ENCODE measurements at regions not wholly inside any gene's neighbourhood (a gene's known extent, or its start where the extent isn't known, plus 50 kb on each side); places are given as distances from the start of the nearest gene placed in this dataset.

- Histone ChIP-seq H2BK120ac (ENCODE audit: insufficient read depth, low read length, poor library complexity) (no peak overlapping the region), H4K8ac (ENCODE audit: low read depth, low read length) (no peak overlapping the region), H3K4ac (ENCODE audit: low read depth, low read length) (no peak overlapping the region), H3K36me3 (ENCODE audit: control insufficient read depth in 1 of 2, insufficient read depth in 2 of 2, low read length in 2 of 2) (no peaks in the 10 kb centered on the region), H3K4me1 (ENCODE audit: control insufficient read depth in 1 of 2, insufficient read depth in 2 of 2, low read length in 2 of 2) (peaks cover 0 to 5% of the 10 kb centered on the region in 2 experiments), H2BK5ac (ENCODE audit: low read depth, low read length, poor library complexity) (no peak overlapping the region), H3K14ac (ENCODE audit: low read length) (no peak overlapping the region), H3K9ac (ENCODE audit: low read length) (no peak overlapping the region), H4K91ac (ENCODE audit: low read depth, low read length) (no peak overlapping the region), H3K4me3 (ENCODE audit: low read depth, low read length) (no peak overlapping the region), H3K79me1 (ENCODE audit: low read length) (peaks cover 2% of the 10 kb centered on the region), H3K4me2 (ENCODE audit: low read length) (no peak overlapping the region), H3K27me3 (ENCODE audit: insufficient read depth, low read length) (no peaks in the 10 kb centered on the region), H4K12ac (ENCODE audit: low read depth, low read length) (no peak overlapping the region), H2BK12ac (ENCODE audit: low read length) (peak overlapping the region; percentile 66), H2AFZ (ENCODE audit: insufficient read depth, low read length, poor library complexity) (no peak overlapping the region), H3K9me3 (ENCODE audit: insufficient read depth, low read depth, low read length) (no peaks in the 10 kb centered on the region), H3K23ac (ENCODE audit: low read length) (no peak overlapping the region), H3K79me2 (ENCODE audit: control insufficient read depth, insufficient read depth, low read length, poor library complexity) (no peaks in the 10 kb centered on the region), H3K27ac (ENCODE audit: low read depth, low read length) (no peak overlapping the region), H2AK5ac (ENCODE audit: low read length) (no peak overlapping the region), H3K18ac (ENCODE audit: low read length) (no peak overlapping the region)
- no CpG with 5 or more reads among the region's 5 CpGs for WGBS (ENCODE audit: extremely low coverage, insufficient coverage, insufficient read length)
- DNase-seq: no peak
Measured at GRCh38 chr6:134637282-134637681, 312.6 kb downstream of the ALDH8A1 start.

- no peak overlapping the region for H4K91ac ChIP-seq (ENCODE audit: low read depth, low read length)
- no peaks in the 10 kb centered on the region for H3K27me3 ChIP-seq (ENCODE audit: insufficient read depth, low read length)
- WGBS (ENCODE audit: extremely low coverage, insufficient coverage, insufficient read length): no CpG with 5 or more reads among the region's 7 CpGs
- H3K79me2 ChIP-seq (ENCODE audit: control insufficient read depth, insufficient read depth, low read length, poor library complexity): no peaks in the 10 kb centered on the region
- H2BK120ac ChIP-seq (ENCODE audit: insufficient read depth, low read length, poor library complexity): no peak overlapping the region
- peak in 1 of 2 donors; percentile 21 for DNase-seq
- H4K12ac ChIP-seq (ENCODE audit: low read depth, low read length): no peak overlapping the region
- no peak overlapping the region for H3K14ac ChIP-seq (ENCODE audit: low read length)
- no peak overlapping the region for H3K9ac ChIP-seq (ENCODE audit: low read length)
- H3K4me3 ChIP-seq (ENCODE audit: low read depth, low read length): no peak overlapping the region
- no peak overlapping the region for H3K4me2 ChIP-seq (ENCODE audit: low read length)
- no peak overlapping the region for H2BK12ac ChIP-seq (ENCODE audit: low read length)
- no peak overlapping the region for H2AK5ac ChIP-seq (ENCODE audit: low read length)
- no peak overlapping the region for H3K18ac ChIP-seq (ENCODE audit: low read length)
- H3K4me1 ChIP-seq (ENCODE audit: control insufficient read depth in 1 of 2, insufficient read depth in 2 of 2, low read length in 2 of 2): peaks cover 0 to 3% of the 10 kb centered on the region in 2 experiments
- no peak overlapping the region for H2BK5ac ChIP-seq (ENCODE audit: low read depth, low read length, poor library complexity)
- no peak overlapping the region for H2AFZ ChIP-seq (ENCODE audit: insufficient read depth, low read length, poor library complexity)
- no peak overlapping the region for H4K8ac ChIP-seq (ENCODE audit: low read depth, low read length)
- no peak overlapping the region for H3K27ac ChIP-seq (ENCODE audit: low read depth, low read length)
- no peaks in the 10 kb centered on the region for H3K9me3 ChIP-seq (ENCODE audit: insufficient read depth, low read depth, low read length)
- no peak overlapping the region for H3K4ac ChIP-seq (ENCODE audit: low read depth, low read length)
- no peak overlapping the region for H3K23ac ChIP-seq (ENCODE audit: low read length)
- peaks cover under 1% of the 10 kb centered on the region for H3K79me1 ChIP-seq (ENCODE audit: low read length)
- H3K36me3 ChIP-seq (ENCODE audit: control insufficient read depth in 1 of 2, insufficient read depth in 2 of 2, low read length in 2 of 2): no peaks in the 10 kb centered on the region
Measured at GRCh38 chr6:134636186-134636799, 313.6 kb downstream of the ALDH8A1 start.

GRCh38 chr6:134634966-134635365, 314.9 kb downstream of the ALDH8A1 start:
- no peak overlapping the region for H4K91ac ChIP-seq (ENCODE audit: low read depth, low read length)
- H2AK5ac ChIP-seq (ENCODE audit: low read length): no peak overlapping the region
- no peak overlapping the region for H3K4me3 ChIP-seq (ENCODE audit: low read depth, low read length)
- no peak overlapping the region for H3K14ac ChIP-seq (ENCODE audit: low read length)
- H3K23ac ChIP-seq (ENCODE audit: low read length): no peak overlapping the region
- H4K8ac ChIP-seq (ENCODE audit: low read depth, low read length): no peak overlapping the region
- no peaks in the 10 kb centered on the region for H3K27me3 ChIP-seq (ENCODE audit: insufficient read depth, low read length)
- H4K12ac ChIP-seq (ENCODE audit: low read depth, low read length): no peak overlapping the region
- H2BK5ac ChIP-seq (ENCODE audit: low read depth, low read length, poor library complexity): no peak overlapping the region
- no peaks in the 10 kb centered on the region for H3K36me3 ChIP-seq (ENCODE audit: control insufficient read depth in 1 of 2, insufficient read depth in 2 of 2, low read length in 2 of 2)
- no peak overlapping the region for H2BK120ac ChIP-seq (ENCODE audit: insufficient read depth, low read length, poor library complexity)
- WGBS (ENCODE audit: extremely low coverage, insufficient coverage, insufficient read length): no CpG with 5 or more reads among the region's 3 CpGs
- no peaks in the 10 kb centered on the region for H3K79me1 ChIP-seq (ENCODE audit: low read length)
- H3K4ac ChIP-seq (ENCODE audit: low read depth, low read length): no peak overlapping the region
- H3K4me2 ChIP-seq (ENCODE audit: low read length): no peak overlapping the region
- H2AFZ ChIP-seq (ENCODE audit: insufficient read depth, low read length, poor library complexity): no peak overlapping the region
- no peaks in the 10 kb centered on the region for H3K79me2 ChIP-seq (ENCODE audit: control insufficient read depth, insufficient read depth, low read length, poor library complexity)
- no peak overlapping the region for H2BK12ac ChIP-seq (ENCODE audit: low read length)
- H3K9ac ChIP-seq (ENCODE audit: low read length): no peak overlapping the region
- H3K9me3 ChIP-seq (ENCODE audit: insufficient read depth, low read depth, low read length): no peaks in the 10 kb centered on the region
- no peaks in the 10 kb centered on the region for H3K4me1 ChIP-seq (ENCODE audit: control insufficient read depth in 1 of 2, insufficient read depth in 2 of 2, low read length in 2 of 2)
- no peak overlapping the region for H3K27ac ChIP-seq (ENCODE audit: low read depth, low read length)
- no peak overlapping the region for H3K18ac ChIP-seq (ENCODE audit: low read length)
- no peak for DNase-seq

GRCh38 chr6:134634466-134634865, 315.4 kb downstream of the ALDH8A1 start:
- H3K4me1 ChIP-seq (ENCODE audit: control insufficient read depth in 1 of 2, insufficient read depth in 2 of 2, low read length in 2 of 2): no peaks in the 10 kb centered on the region
- no peak overlapping the region for H3K9ac ChIP-seq (ENCODE audit: low read length)
- no peaks in the 10 kb centered on the region for H3K36me3 ChIP-seq (ENCODE audit: control insufficient read depth in 1 of 2, insufficient read depth in 2 of 2, low read length in 2 of 2)
- H3K4me3 ChIP-seq (ENCODE audit: low read depth, low read length): no peak overlapping the region
- H3K79me2 ChIP-seq (ENCODE audit: control insufficient read depth, insufficient read depth, low read length, poor library complexity): no peaks in the 10 kb centered on the region
- H2AK5ac ChIP-seq (ENCODE audit: low read length): no peak overlapping the region
- H3K79me1 ChIP-seq (ENCODE audit: low read length): no peaks in the 10 kb centered on the region
- DNase-seq: no peak
- no peak overlapping the region for H2BK12ac ChIP-seq (ENCODE audit: low read length)
- no peak overlapping the region for H4K8ac ChIP-seq (ENCODE audit: low read depth, low read length)
- no peak overlapping the region for H4K91ac ChIP-seq (ENCODE audit: low read depth, low read length)
- no peaks in the 10 kb centered on the region for H3K9me3 ChIP-seq (ENCODE audit: insufficient read depth, low read depth, low read length)
- H3K4ac ChIP-seq (ENCODE audit: low read depth, low read length): no peak overlapping the region
- no peak overlapping the region for H2BK120ac ChIP-seq (ENCODE audit: insufficient read depth, low read length, poor library complexity)
- no peak overlapping the region for H3K18ac ChIP-seq (ENCODE audit: low read length)
- H3K4me2 ChIP-seq (ENCODE audit: low read length): no peak overlapping the region
- no peaks in the 10 kb centered on the region for H3K27me3 ChIP-seq (ENCODE audit: insufficient read depth, low read length)
- WGBS (ENCODE audit: extremely low coverage, insufficient coverage, insufficient read length): no CpG with 5 or more reads among the region's 3 CpGs
- H3K23ac ChIP-seq (ENCODE audit: low read length): no peak overlapping the region
- H2BK5ac ChIP-seq (ENCODE audit: low read depth, low read length, poor library complexity): no peak overlapping the region
- no peak overlapping the region for H3K27ac ChIP-seq (ENCODE audit: low read depth, low read length)
- H3K14ac ChIP-seq (ENCODE audit: low read length): no peak overlapping the region
- no peak overlapping the region for H2AFZ ChIP-seq (ENCODE audit: insufficient read depth, low read length, poor library complexity)
- no peak overlapping the region for H4K12ac ChIP-seq (ENCODE audit: low read depth, low read length)
